K562 (cell line): ENCODE measurements at regions not wholly inside any gene's neighbourhood (a gene's known extent, or its start where the extent isn't known, plus 50 kb on each side); places are given as distances from the start of the nearest gene placed in this dataset.

ENCODE experiments used
- ATAC-seq: fragments of 200-7000 bp; cut with Tn5 transposase; 3 replicates; pipeline ENCODE4 v1.9.1; 2020; ENCODE audit warnings: moderate library complexity
- BruUV-seq: library from RNA; stranded (reverse); fragments of 400-500 nt; replicated peaks from 2 replicates; lab custom pipeline; 2021; lab: Mats Ljungman, UMichigan
- CTCF ChIA-PET: fragments of 300-600 bp; formaldehyde crosslinking; extraction: SDS; loops from one replicate; lab custom pipeline; 2021; ENCODE audit warnings: low intra/inter-chr PET ratio; lab: Yijun Ruan, JAX
- POLR2A ChIA-PET: fragments of 300-600, 350-650 bp; sonication (Branson Sonifier 250); formaldehyde crosslinking; extraction: SDS; loops from one replicate; lab custom pipeline; 2021; ENCODE audit warnings: antibody characterized with exemption, inconsistent platforms; lab: Yijun Ruan, JAX
- DNase-seq, 4 experiments: peaks; one replicate each; pipeline versions ENCODE4 v3.0.0 to v3.0.0-alpha.2; 2011 to 2018; ENCODE audit warnings: low spot score in 3 of 4, mixed read lengths in 3 of 4; ENCODE audit errors: extremely low read depth in 1 of 4
- FAIRE-seq: peaks from 2 replicates; lab custom pipeline; 2011; peaks lifted over from hg19 to GRCh38; lab: Jason Lieb, UNC
- H2AFZ ChIP-seq: 2 replicates; pipeline ENCODE4 v1.6.0; 2011; ENCODE audit warnings: low read depth, low read length, control low read depth, inconsistent platforms
- H3K27ac ChIP-seq: fragments of 200-600 bp; 3 replicates; pipeline ENCODE4 v1.8.0; 2011; ENCODE audit warnings: low read depth, mild to moderate bottlenecking, control low read depth, inconsistent platforms, low read length, moderate library complexity, mixed read lengths; ENCODE audit errors: extremely low read depth
- H3K27me3 ChIP-seq, 2 experiments: fragments of 300-600 bp in 1 of 2; 2 replicates in 1 of 2; 3 replicates in 1 of 2; pipeline versions ENCODE4 v1.6.0 to v1.8.0; 2011; ENCODE audit warnings: inconsistent platforms in 2 of 2, low read length in 2 of 2, mild to moderate bottlenecking in 1 of 2, mixed read lengths in 1 of 2, moderate library complexity in 1 of 2; ENCODE audit not compliant: control insufficient read depth in 2 of 2, insufficient read depth in 2 of 2
- H3K36me3 ChIP-seq: fragments of 300-600 bp; 3 replicates; pipeline ENCODE4 v1.8.0; 2011; ENCODE audit warnings: mild to moderate bottlenecking, low read length, inconsistent platforms; ENCODE audit not compliant: control insufficient read depth, insufficient read depth
- H3K4me1 ChIP-seq, 2 experiments: fragments of 200-600 bp in 1 of 2; replicated peaks in 1 of 2; 2 replicates in 1 of 2; 3 replicates in 1 of 2; pipeline versions ENCODE4 v1.5.1 to v1.8.0; 2011; ENCODE audit warnings: inconsistent platforms in 2 of 2, low read length in 2 of 2, mild to moderate bottlenecking in 1 of 2, mixed read lengths in 1 of 2, moderate library complexity in 1 of 2; ENCODE audit not compliant: control insufficient read depth in 2 of 2, insufficient read depth in 2 of 2
- H3K4me2 ChIP-seq: 2 replicates; pipeline ENCODE4 v1.6.1; 2011; ENCODE audit warnings: low read length, control low read depth, inconsistent platforms, mixed read lengths; ENCODE audit not compliant: insufficient read depth
- H3K4me3 ChIP-seq: fragments of 200-600 bp; sonication (generic), shearing (Covaris generic); 2 replicates; pipeline ENCODE4 v1.5.1; 2016; ENCODE audit warnings: control low read depth, inconsistent platforms
- H3K79me2 ChIP-seq: fragments of 200-600 bp; 3 replicates; pipeline ENCODE4 v1.8.0; 2011; ENCODE audit warnings: low read length, inconsistent platforms; ENCODE audit not compliant: control insufficient read depth, insufficient read depth
- H3K9ac ChIP-seq, 2 experiments: 2 replicates each; pipeline versions ENCODE4 v1.6.0 to v1.6.1; 2011; ENCODE audit warnings: low read depth in 2 of 2, low read length in 2 of 2, control low read depth in 1 of 2, inconsistent platforms in 1 of 2, mild to moderate bottlenecking in 1 of 2, mixed read lengths in 1 of 2; ENCODE audit not compliant: insufficient read depth in 1 of 2
- H3K9me1 ChIP-seq: one replicate; pipeline ENCODE4 v1.6.0; 2011; ENCODE audit warnings: inconsistent platforms, mild to moderate bottlenecking, low read length, moderate library complexity; ENCODE audit not compliant: control insufficient read depth, insufficient read depth
- H3K9me3 ChIP-seq: replicated peaks from 2 replicates; pipeline ENCODE4 v1.5.1; 2011; ENCODE audit warnings: low read depth, low read length, inconsistent platforms; ENCODE audit not compliant: control insufficient read depth, insufficient read depth
- H4K20me1 ChIP-seq: replicated peaks from 2 replicates; pipeline ENCODE4 v1.6.1; 2011; ENCODE audit warnings: low read length, inconsistent platforms, mixed read lengths; ENCODE audit not compliant: control insufficient read depth, insufficient read depth
- CCAR2 ChIP-seq: fragments of 200-400 bp; formaldehyde crosslinking; IDR thresholded peaks from 2 replicates; pipeline ENCODE4 v1.6.1; 2017; ENCODE audit warnings: mild to moderate bottlenecking, low read depth, low read length
- E2F3 ChIP-seq: fragments of 250-450 bp; sonication (Bioruptor Pico); IDR thresholded peaks from 2 replicates; pipeline ENCODE4 v1.4.0; 2020; ENCODE audit warnings: mild to moderate bottlenecking
- HLTF ChIP-seq: fragments of 450-650 bp; IDR thresholded peaks from 2 replicates; pipeline ENCODE4 v1.6.1; 2016
- HNRNPK ChIP-seq: fragments of 200-400 bp; formaldehyde crosslinking; IDR thresholded peaks from one replicate; pipeline ENCODE4 v1.6.1; 2018; ENCODE audit warnings: mild to moderate bottlenecking, low read depth, low read length; ENCODE audit not compliant: poor library complexity, severe bottlenecking
- MEF2D ChIP-seq: conservative IDR thresholded peaks from 2 replicates; pipeline ENCODE4 v1.6.1; 2016; ENCODE audit warnings: low read depth, missing genetic modification characterization, missing compliant biosample characterization
- MLLT1 ChIP-seq, 2 experiments: fragments of 450-650 bp; IDR thresholded peaks; 2 replicates each; pipeline ENCODE4 v1.6.1; 2016
- NFRKB ChIP-seq: fragments of 450-650 bp; IDR thresholded peaks from 2 replicates; pipeline ENCODE4 v1.6.1; 2016; ENCODE audit warnings: low read depth
- NFYB ChIP-seq: IDR thresholded peaks from 2 replicates; pipeline ENCODE4 v1.6.1; 2011; ENCODE audit warnings: mild to moderate bottlenecking, moderate library complexity; ENCODE audit not compliant: insufficient read length; ENCODE audit errors: extremely low read depth
- NR3C1 ChIP-seq: sonication (generic); formaldehyde crosslinking; IDR thresholded peaks from 2 replicates; pipeline ENCODE4 v1.8.1; 2022; ENCODE audit warnings: missing genetic modification reagents
- RAD21 ChIP-seq, 2 experiments: fragments of 250-450 bp in 1 of 2; fragments of 450-650 bp in 1 of 2; sonication (Bioruptor Pico) in 1 of 2; formaldehyde crosslinking in 1 of 2; IDR thresholded peaks in 1 of 2; conservative IDR thresholded peaks in 1 of 2; 2 replicates each; pipeline versions ENCODE4 v1.4.0 to v1.8.0; 2020 to 2022; ENCODE audit warnings: mild to moderate bottlenecking in 2 of 2, moderate library complexity in 1 of 2
- SIN3B ChIP-seq: fragments of 450-650 bp; IDR thresholded peaks from 2 replicates; pipeline ENCODE4 v1.6.1; 2017; ENCODE audit warnings: low read depth, mild to moderate bottlenecking, moderate library complexity
- SRSF9 ChIP-seq: fragments of 200-400 bp; formaldehyde crosslinking; IDR thresholded peaks from 2 replicates; pipeline ENCODE4 v1.6.1; 2017; ENCODE audit warnings: low read depth, low read length, borderline replicate concordance
- TAF15 ChIP-seq: fragments of 200-400 bp; formaldehyde crosslinking; IDR thresholded peaks from 2 replicates; pipeline ENCODE4 v1.6.1; 2017; ENCODE audit warnings: mild to moderate bottlenecking, low read depth, low read length, moderate library complexity
- ZBTB1 ChIP-seq: sonication (generic); formaldehyde crosslinking; IDR thresholded peaks from 2 replicates; pipeline ENCODE4 v1.8.1; 2023; ENCODE audit warnings: missing genetic modification reagents, low read depth, mild to moderate bottlenecking, borderline replicate concordance
- ZC3H11A ChIP-seq: IDR thresholded peaks from 2 replicates; pipeline ENCODE4 v1.6.1; 2012; ENCODE audit warnings: low read depth, low read length, improper control_type of control experiment
- ZNF707 ChIP-seq: fragments of 250-450 bp; sonication (Bioruptor Pico); conservative IDR thresholded peaks from 2 replicates; pipeline ENCODE4 v1.8.0; 2022; ENCODE audit warnings: inconsistent platforms, mild to moderate bottlenecking, moderate library complexity
- WGBS: fragments of 100-300 bp; shearing (Covaris generic); methylation state at CpG from one replicate; pipeline ENCODE4 v1.1.6; 2016; ENCODE audit warnings: low coverage, mixed read lengths; ENCODE audit not compliant: insufficient coverage; ENCODE audit errors: missing lambda C conversion rate; 5-methylcytosine and 5-hydroxymethylcytosine counted together
- in situ Hi-C: fragments of 300-500 bp; cut with MboI; formaldehyde crosslinking; loops from 4 replicates; pipeline ENCODE4 v1.15.0; 2018; ENCODE audit warnings: inconsistent platforms, mixed read lengths
- intact Hi-C: fragments of 100-400 bp; cut with micrococcal nuclease; formaldehyde crosslinking; loops from 2 replicates; pipeline ENCODE4 v1.14.2; 2022
- TF ChIP-seq, protein P1 (sequence below), 2 experiments: fragments of 450-650 bp; IDR thresholded peaks; 2 replicates each; pipeline ENCODE4 v1.6.1; 2018; ENCODE audit warnings: mild to moderate bottlenecking in 2 of 2, low read depth in 1 of 2; ENCODE audit not compliant: partially characterized antibody in 2 of 2

DNA sequence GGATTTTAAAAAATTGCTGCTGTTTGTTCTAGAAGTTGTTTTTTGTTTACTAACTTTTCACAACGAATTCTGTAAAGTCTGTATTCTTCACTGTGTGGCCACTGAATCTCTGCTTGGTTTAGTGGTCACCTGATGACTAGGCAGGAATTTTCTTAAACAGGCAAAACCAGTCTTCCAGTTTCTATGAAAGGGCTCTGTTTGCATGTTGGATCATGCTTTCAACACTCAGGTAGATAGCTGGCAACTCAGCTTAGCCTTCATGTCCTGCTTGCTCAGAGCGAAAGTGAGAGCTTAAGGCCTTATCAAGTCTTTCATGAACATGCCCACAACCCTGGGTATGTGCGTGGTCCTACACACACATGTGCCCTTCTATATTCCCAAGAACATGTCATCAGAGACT, 52.4 kb upstream of the CCDC190 start:
- TF ChIP-seq SRSF9 (no peak), NFRKB (no peak), ZNF707 (no peak), HLTF (no peak), NR3C1 (CRISPR knock-in tag) (no peak), MEF2D (tag) (no peak), MLLT1 (IDR thresholded peaks at IDR 0.05) (no peak), ZBTB1 (CRISPR knock-in tag) (no peak), SIN3B (no peak), RAD21 (CRISPR knock-in tag; conservative IDR thresholded peaks at IDR 0.05 in 1 of 2, IDR thresholded peaks at IDR 0.05 in 1 of 2) (no peak), TAF15 (no peak), NFYB (no peak), ZC3H11A (no peak), CCAR2 (no peak), HNRNPK (no peak), E2F3 (CRISPR knock-in tag) (no peak)
- TF ChIP-seq, protein P1, sequence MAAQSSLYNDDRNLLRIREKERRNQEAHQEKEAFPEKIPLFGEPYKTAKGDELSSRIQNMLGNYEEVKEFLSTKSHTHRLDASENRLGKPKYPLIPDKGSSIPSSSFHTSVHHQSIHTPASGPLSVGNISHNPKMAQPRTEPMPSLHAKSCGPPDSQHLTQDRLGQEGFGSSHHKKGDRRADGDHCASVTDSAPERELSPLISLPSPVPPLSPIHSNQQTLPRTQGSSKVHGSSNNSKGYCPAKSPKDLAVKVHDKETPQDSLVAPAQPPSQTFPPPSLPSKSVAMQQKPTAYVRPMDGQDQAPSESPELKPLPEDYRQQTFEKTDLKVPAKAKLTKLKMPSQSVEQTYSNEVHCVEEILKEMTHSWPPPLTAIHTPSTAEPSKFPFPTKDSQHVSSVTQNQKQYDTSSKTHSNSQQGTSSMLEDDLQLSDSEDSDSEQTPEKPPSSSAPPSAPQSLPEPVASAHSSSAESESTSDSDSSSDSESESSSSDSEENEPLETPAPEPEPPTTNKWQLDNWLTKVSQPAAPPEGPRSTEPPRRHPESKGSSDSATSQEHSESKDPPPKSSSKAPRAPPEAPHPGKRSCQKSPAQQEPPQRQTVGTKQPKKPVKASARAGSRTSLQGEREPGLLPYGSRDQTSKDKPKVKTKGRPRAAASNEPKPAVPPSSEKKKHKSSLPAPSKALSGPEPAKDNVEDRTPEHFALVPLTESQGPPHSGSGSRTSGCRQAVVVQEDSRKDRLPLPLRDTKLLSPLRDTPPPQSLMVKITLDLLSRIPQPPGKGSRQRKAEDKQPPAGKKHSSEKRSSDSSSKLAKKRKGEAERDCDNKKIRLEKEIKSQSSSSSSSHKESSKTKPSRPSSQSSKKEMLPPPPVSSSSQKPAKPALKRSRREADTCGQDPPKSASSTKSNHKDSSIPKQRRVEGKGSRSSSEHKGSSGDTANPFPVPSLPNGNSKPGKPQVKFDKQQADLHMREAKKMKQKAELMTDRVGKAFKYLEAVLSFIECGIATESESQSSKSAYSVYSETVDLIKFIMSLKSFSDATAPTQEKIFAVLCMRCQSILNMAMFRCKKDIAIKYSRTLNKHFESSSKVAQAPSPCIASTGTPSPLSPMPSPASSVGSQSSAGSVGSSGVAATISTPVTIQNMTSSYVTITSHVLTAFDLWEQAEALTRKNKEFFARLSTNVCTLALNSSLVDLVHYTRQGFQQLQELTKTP (IDR thresholded peaks at IDR 0.05; ENCODE audit: low read depth in 1 of 2, partially characterized antibody in 2 of 2) = no peak
- DNase-seq (no peak), ATAC-seq (no peak), FAIRE-seq (no peak)
- no peak overlapping the region for H3K4me3 ChIP-seq
- no peak overlapping the region for H3K27ac ChIP-seq
- POLR2A ChIA-PET = no interaction called here
- no TSS peak for BruUV-seq
- H3K4me1 ChIP-seq = no peaks in the 10 kb centered on the region
- no peaks in the 10 kb centered on the region for H4K20me1 ChIP-seq
- no peaks in the 10 kb centered on the region for H3K79me2 ChIP-seq
- no peaks in the 10 kb centered on the region for H3K27me3 ChIP-seq
- WGBS = 2% methylated on average over 3 of the region's 3 CpGs
- H2AFZ ChIP-seq = no peak overlapping the region
- in situ Hi-C loops = no loop called here
- CTCF ChIA-PET = no interaction called here
- intact Hi-C loops = no loop called here
- no peaks in the 10 kb centered on the region for H3K36me3 ChIP-seq
- H3K4me2 ChIP-seq = no peak overlapping the region
- H3K9ac ChIP-seq = no peak overlapping the region
- no peaks in the 10 kb centered on the region for H3K9me1 ChIP-seq
- no peaks in the 10 kb centered on the region for H3K9me3 ChIP-seq
